H1 (cell line): ENCODE measurements at regions not wholly inside any gene's neighbourhood (a gene's known extent, or its start where the extent isn't known, plus 50 kb on each side); places are given as distances from the start of the nearest gene placed in this dataset.

Source experiments
- CTCF ChIA-PET: fragments of 300-600 bp; sonication (Branson Sonifier 250); formaldehyde crosslinking; loops from one replicate; lab custom pipeline; 2021; ENCODE audit not compliant: partially characterized antibody; lab: Charles Lee
- POLR2A ChIA-PET: fragments of 300-600 bp; sonication (Branson Sonifier 250); formaldehyde crosslinking; loops from one replicate; lab custom pipeline; 2021; ENCODE audit warnings: inconsistent platforms; ENCODE audit not compliant: partially characterized antibody; lab: Charles Lee
- DNase-seq, 2 experiments: peaks; one replicate each; pipeline versions ENCODE4 v3.0.0 to v3.0.0-alpha.2; 2010 to 2022; ENCODE audit warnings: low spot score in 2 of 2, low read depth in 1 of 2, mixed read lengths in 1 of 2
- FAIRE-seq: peaks from 2 replicates; lab custom pipeline; 2011; peaks lifted over from hg19 to GRCh38; lab: Jason Lieb, UNC
- H2AFZ ChIP-seq: 2 replicates; pipeline ENCODE4 v1.8.1; 2012; ENCODE audit warnings: low read length, inconsistent platforms
- H2AK5ac ChIP-seq: 2 replicates; pipeline ENCODE4 v1.6.1; 2013; ENCODE audit warnings: low read depth, low read length
- H2BK120ac ChIP-seq: replicated peaks from 2 replicates; pipeline ENCODE3; 2013; ENCODE audit warnings: low read depth, low read length, inconsistent platforms
- H2BK12ac ChIP-seq: 2 replicates; pipeline ENCODE4 v1.6.1; 2013; ENCODE audit warnings: low read depth, low read length
- H2BK15ac ChIP-seq: 2 replicates; pipeline ENCODE4 v1.6.1; 2013; ENCODE audit warnings: low read length
- H2BK20ac ChIP-seq: 2 replicates; pipeline ENCODE4 v1.6.1; 2013; ENCODE audit warnings: low read length
- H2BK5ac ChIP-seq: 2 replicates; pipeline ENCODE4 v1.6.1; 2013; ENCODE audit warnings: low read depth, low read length
- H3K14ac ChIP-seq: 2 replicates; pipeline ENCODE4 v1.6.1; 2013; ENCODE audit warnings: inconsistent platforms; ENCODE audit not compliant: insufficient read length
- H3K18ac ChIP-seq: 2 replicates; pipeline ENCODE4 v1.6.1; 2013; ENCODE audit warnings: low read length; ENCODE audit errors: extremely low read depth
- H3K23ac ChIP-seq: 2 replicates; pipeline ENCODE4 v1.6.1; 2013; ENCODE audit warnings: inconsistent platforms; ENCODE audit not compliant: insufficient read length
- H3K23me2 ChIP-seq: 2 replicates; pipeline ENCODE4 v1.6.1; 2013; ENCODE audit warnings: low read depth, low read length
- H3K27ac ChIP-seq: 2 replicates; pipeline ENCODE4 v1.6.1; 2011; ENCODE audit warnings: low read depth, low read length, inconsistent platforms
- H3K27me3 ChIP-seq, 4 experiments: replicated peaks in 1 of 4; 1 replicate in 1 of 4; 2 replicates in 3 of 4; pipeline versions ENCODE4 v1.6.1 to v1.8.1; 2011 to 2013; ENCODE audit warnings: low read length in 3 of 4, mild to moderate bottlenecking in 3 of 4, inconsistent platforms in 2 of 4, mixed read lengths in 2 of 4, moderate library complexity in 1 of 4; ENCODE audit not compliant: control insufficient read depth in 3 of 4, insufficient read depth in 3 of 4; ENCODE audit errors: extremely low read depth in 1 of 4
- H3K36me3 ChIP-seq, 4 experiments: 2 replicates each; pipeline versions ENCODE4 v1.6.1 to v1.8.1; 2011 to 2013; ENCODE audit warnings: mild to moderate bottlenecking in 4 of 4, low read length in 3 of 4, moderate library complexity in 2 of 4, control low read depth in 1 of 4, inconsistent platforms in 1 of 4; ENCODE audit not compliant: insufficient read depth in 4 of 4, control insufficient read depth in 2 of 4
- H3K4ac ChIP-seq: replicated peaks from 2 replicates; pipeline ENCODE3; 2013; ENCODE audit warnings: low read length, low read depth, mixed read lengths, inconsistent platforms; ENCODE audit not compliant: insufficient read length
- H3K4me1 ChIP-seq, 4 experiments: replicated peaks in 1 of 4; 1 replicate in 1 of 4; 2 replicates in 3 of 4; pipeline versions ENCODE4 v1.6.1 to v1.8.1; 2011 to 2013; ENCODE audit warnings: low read length in 3 of 4, inconsistent platforms in 2 of 4, mixed read lengths in 1 of 4; ENCODE audit not compliant: insufficient read depth in 4 of 4, control insufficient read depth in 3 of 4
- H3K4me2 ChIP-seq, 2 experiments: 2 replicates each; pipeline versions ENCODE4 v1.6.1 to v1.8.1; 2011 to 2013; ENCODE audit warnings: low read depth in 2 of 2, low read length in 2 of 2, control low read depth in 1 of 2, inconsistent platforms in 1 of 2, mild to moderate bottlenecking in 1 of 2; ENCODE audit not compliant: insufficient read depth in 1 of 2
- H3K4me3 ChIP-seq, 4 experiments: fragments of 200-600, 300-600 bp in 1 of 4; sonication (generic), shearing (Covaris generic), sonication (Bioruptor Twin) in 1 of 4; 2 replicates each; pipeline versions ENCODE4 v1.5.1 to v1.8.1; 2011 to 2016; ENCODE audit warnings: low read length in 4 of 4, low read depth in 3 of 4, control low read depth in 2 of 4, inconsistent platforms in 2 of 4, mild to moderate bottlenecking in 2 of 4, mixed read lengths in 1 of 4, moderate library complexity in 1 of 4; ENCODE audit not compliant: insufficient read depth in 2 of 4; ENCODE audit errors: extremely low read depth in 1 of 4
- H3K56ac ChIP-seq: replicated peaks from 2 replicates; pipeline ENCODE3; 2013; ENCODE audit warnings: low read depth, mild to moderate bottlenecking, mixed read lengths, low read length, inconsistent platforms; ENCODE audit not compliant: insufficient read length
- H3K79me1 ChIP-seq: 2 replicates; pipeline ENCODE4 v1.6.1; 2013; ENCODE audit warnings: low read depth, low read length, control low read depth
- H3K79me2 ChIP-seq, 2 experiments: 2 replicates each; pipeline versions ENCODE4 v1.6.1 to v1.8.1; 2012 to 2013; ENCODE audit warnings: low read length in 2 of 2, mild to moderate bottlenecking in 2 of 2, inconsistent platforms in 1 of 2; ENCODE audit not compliant: insufficient read depth in 2 of 2, control insufficient read depth in 1 of 2
- H3K9ac ChIP-seq, 4 experiments: replicated peaks in 1 of 4; 1 replicate in 1 of 4; 2 replicates in 3 of 4; pipeline versions ENCODE4 v1.6.1 to v1.8.1; 2011 to 2013; ENCODE audit warnings: low read depth in 3 of 4, low read length in 3 of 4, control low read depth in 2 of 4, mild to moderate bottlenecking in 2 of 4, moderate library complexity in 2 of 4, inconsistent platforms in 1 of 4; ENCODE audit errors: extremely low read depth in 1 of 4
- H3K9me3 ChIP-seq, 2 experiments: 2 replicates each; pipeline versions ENCODE4 v1.6.1 to v1.8.1; 2012 to 2013; ENCODE audit warnings: mild to moderate bottlenecking in 2 of 2, moderate library complexity in 2 of 2, control low read depth in 1 of 2, inconsistent platforms in 1 of 2, low read depth in 1 of 2, low read length in 1 of 2, mixed read lengths in 1 of 2; ENCODE audit not compliant: insufficient read depth in 2 of 2
- H4K20me1 ChIP-seq, 2 experiments: replicated peaks in 1 of 2; 2 replicates each; pipeline versions ENCODE3 to v1.8.1; 2011 to 2013; ENCODE audit warnings: inconsistent platforms in 2 of 2, low read length in 2 of 2, mild to moderate bottlenecking in 1 of 2; ENCODE audit not compliant: insufficient read depth in 2 of 2, control insufficient read depth in 1 of 2
- H4K5ac ChIP-seq: 2 replicates; pipeline ENCODE4 v1.6.1; 2013; ENCODE audit warnings: low read length, low read depth, mixed read lengths, inconsistent platforms; ENCODE audit not compliant: insufficient read length
- H4K8ac ChIP-seq: 2 replicates; pipeline ENCODE4 v1.8.0; 2013; ENCODE audit warnings: mild to moderate bottlenecking, moderate library complexity, low read length, inconsistent platforms; ENCODE audit not compliant: insufficient read depth; ENCODE audit errors: extremely low read depth
- H4K91ac ChIP-seq: replicated peaks from 2 replicates; pipeline ENCODE3; 2013; ENCODE audit warnings: low read length, mixed read lengths, inconsistent platforms; ENCODE audit not compliant: insufficient read length
- TBP ChIP-seq: IDR thresholded peaks from 2 replicates; pipeline ENCODE4 v1.6.1; 2011; ENCODE audit warnings: low read depth, low read length, improper control_type of control experiment
- WGBS, 2 experiments: shearing (Covaris generic) in 1 of 2; methylation state at CpG; one replicate each; pipeline versions ENCODE4 v1.1.6 to v1.1.7; 2013 to 2015; ENCODE audit warnings: low lambda C conversion rate in 2 of 2, mixed read lengths in 2 of 2, inconsistent platforms in 1 of 2, low coverage in 1 of 2, missing lambda C conversion rate in 1 of 2; ENCODE audit not compliant: insufficient replicate concordance in 2 of 2, insufficient coverage in 1 of 2, insufficient read length in 1 of 2; ENCODE audit errors: extremely low coverage in 1 of 2, missing lambda C conversion rate in 1 of 2; 5-methylcytosine and 5-hydroxymethylcytosine counted together

- H3K4ac ChIP-seq: no peak overlapping the region
- TF ChIP-seq TBP: no peak
- H3K23ac ChIP-seq: no peak overlapping the region
- no peak overlapping the region for H3K4me2 ChIP-seq
- no peak overlapping the region for H3K27ac ChIP-seq
- no peak overlapping the region for H2BK5ac ChIP-seq
- H2AK5ac ChIP-seq: no peak overlapping the region
- H3K4me1 ChIP-seq: no peaks in the 10 kb centered on the region
- 84% methylated on average over 4 of the region's 4 CpGs; no CpG with 5 or more reads in 1 of the 2 experiments for WGBS, 2 experiments
- no peak overlapping the region for H2BK15ac ChIP-seq
- H3K79me1 ChIP-seq: no peaks in the 10 kb centered on the region
- no peak overlapping the region for H3K18ac ChIP-seq
- H2BK20ac ChIP-seq: no peak overlapping the region
- no peak for FAIRE-seq
- no peaks in the 10 kb centered on the region for H3K23me2 ChIP-seq
- ChIA-PET CTCF (interaction anchor here (0.5 to 1.5 kb wide), 2 partner anchors 13 to 94 kb away, joined by 3 read pairs; no protein-coding TSS in a partner anchor), POLR2A (no interaction called here)
- H4K8ac ChIP-seq: no peak overlapping the region
- H3K9ac ChIP-seq: no peak overlapping the region
- no peak for DNase-seq
- no peak overlapping the region for H2BK12ac ChIP-seq
- no peaks in the 10 kb centered on the region for H3K79me2 ChIP-seq
- H3K36me3 ChIP-seq: no peaks in the 10 kb centered on the region
- no peak overlapping the region for H3K4me3 ChIP-seq
- H4K5ac ChIP-seq: no peak overlapping the region
- no peak overlapping the region for H3K56ac ChIP-seq
- no peak overlapping the region for H2BK120ac ChIP-seq
- H3K27me3 ChIP-seq: no peaks in the 10 kb centered on the region
- H3K14ac ChIP-seq: no peak overlapping the region
- no peak overlapping the region for H4K91ac ChIP-seq
- no peaks in the 10 kb centered on the region; a peak in 1 of 4 replicates for H3K9me3 ChIP-seq
- no peak overlapping the region for H2AFZ ChIP-seq
- no peaks in the 10 kb centered on the region for H4K20me1 ChIP-seq
These were observed 110.7 kb upstream of the CTTNBP2NL start for GRCh38 chr1:112285316-112285715.
